ENCODE measurements at regions not wholly inside any gene's neighbourhood (a gene's known extent, or its start where the extent isn't known, plus 50 kb on each side); places are given as distances from the start of the nearest gene placed in this dataset.

DNA sequence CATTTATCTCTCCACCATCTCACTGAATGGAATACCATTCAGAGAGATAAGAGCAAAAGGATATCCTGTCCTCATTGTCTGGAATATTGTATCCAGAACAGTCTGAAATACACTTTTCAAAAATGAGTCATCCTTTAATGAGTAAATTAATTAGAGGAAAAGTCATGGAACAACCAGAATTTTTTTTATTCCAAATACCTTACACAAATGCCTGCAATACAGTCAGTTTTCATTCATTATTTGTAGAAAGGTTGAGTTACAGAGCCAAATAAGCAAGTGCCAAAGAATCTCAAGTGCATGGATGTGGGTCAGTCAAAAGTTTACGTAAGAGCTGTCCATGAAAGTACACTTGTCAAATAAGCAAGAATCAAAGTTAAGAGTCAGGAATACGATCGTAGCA is 482.6 kb downstream of the IPMK start:
- peaks cover 19% of the 10 kb centered on the region for H3K4me1 Mint-ChIP-seq (ENCODE audit: low read depth, unreplicated experiment)
- POLR2A ChIA-PET, result no interaction called here
- no TSS peak for BruUV-seq (replicated peaks)
- Histone ChIP-seq H3K36me3 (ENCODE audit: control insufficient read depth, insufficient read depth, low read length) (no peaks in the 10 kb centered on the region), H3K4me3 (ENCODE audit: low read depth, low read length) (no peak overlapping the region), H3K4me1 (peaks cover 32% of the 10 kb centered on the region), H3K9me3 (peaks cover 5% of the 10 kb centered on the region; the same call in 1 of the 2 replicates), H3K27me3 (replicated peaks; ENCODE audit: control insufficient read depth, insufficient read depth, low read length) (no peaks in the 10 kb centered on the region)
- CTCF ChIA-PET, result no interaction called here
- no peaks in the 10 kb centered on the region for H3K36me3 Mint-ChIP-seq (ENCODE audit: insufficient read depth, unreplicated experiment)
- no peaks in the 10 kb centered on the region for H3K27me3 Mint-ChIP-seq (ENCODE audit: insufficient read depth, unreplicated experiment)
- no peak overlapping the region for H3K4me3 Mint-ChIP-seq (ENCODE audit: unreplicated experiment)
- DNase-seq, result no peak
- peaks cover 18% of the 10 kb centered on the region for H3K9me3 Mint-ChIP-seq (ENCODE audit: unreplicated experiment)
- no peak for TF ChIP-seq CTCF (IDR thresholded peaks at IDR 0.05; ENCODE audit: insufficient read depth in 1 of 2, low read depth in 1 of 2, low read length in 1 of 2, severe bottlenecking in 1 of 2, unreplicated experiment in 1 of 2)
- intact Hi-C loops (cut with micrococcal nuclease; ENCODE audit: unreplicated experiment), result loop anchor here (5.0 kb wide), 1 partner anchor 282 kb away; no protein-coding TSS in a partner anchor
- no peak overlapping the region for H3K27ac Mint-ChIP-seq (ENCODE audit: unreplicated experiment)

GRCh38 chr10:57776688-57777432 is 490.8 kb downstream of the IPMK start:
- H3K36me3 Mint-ChIP-seq (ENCODE audit: insufficient read depth, unreplicated experiment), result no peaks in the 10 kb centered on the region
- intact Hi-C loops (cut with micrococcal nuclease; ENCODE audit: unreplicated experiment), result no loop called here
- CTCF ChIA-PET, result no interaction called here
- Histone ChIP-seq H3K4me3 (ENCODE audit: low read depth, low read length) (no peak overlapping the region), H3K36me3 (ENCODE audit: control insufficient read depth, insufficient read depth, low read length) (no peaks in the 10 kb centered on the region), H3K4me1 (no peaks in the 10 kb centered on the region), H3K27me3 (replicated peaks; ENCODE audit: control insufficient read depth, insufficient read depth, low read length) (no peaks in the 10 kb centered on the region), H3K9me3 (peaks cover 16% of the 10 kb centered on the region)
- POLR2A ChIA-PET, result no interaction called here
- H3K4me1 Mint-ChIP-seq (ENCODE audit: low read depth, unreplicated experiment), result no peaks in the 10 kb centered on the region
- TF ChIP-seq CTCF (IDR thresholded peaks at IDR 0.05; ENCODE audit: insufficient read depth in 1 of 2, low read depth in 1 of 2, low read length in 1 of 2, severe bottlenecking in 1 of 2, unreplicated experiment in 1 of 2), result no peak
- BruUV-seq (replicated peaks), result no TSS peak
- no peaks in the 10 kb centered on the region for H3K27me3 Mint-ChIP-seq (ENCODE audit: insufficient read depth, unreplicated experiment)
- no peak overlapping the region for H3K4me3 Mint-ChIP-seq (ENCODE audit: unreplicated experiment)
- no peak overlapping the region for H3K27ac Mint-ChIP-seq (ENCODE audit: unreplicated experiment)
- peaks cover 26% of the 10 kb centered on the region for H3K9me3 Mint-ChIP-seq (ENCODE audit: unreplicated experiment)
- no peak for DNase-seq

DNA sequence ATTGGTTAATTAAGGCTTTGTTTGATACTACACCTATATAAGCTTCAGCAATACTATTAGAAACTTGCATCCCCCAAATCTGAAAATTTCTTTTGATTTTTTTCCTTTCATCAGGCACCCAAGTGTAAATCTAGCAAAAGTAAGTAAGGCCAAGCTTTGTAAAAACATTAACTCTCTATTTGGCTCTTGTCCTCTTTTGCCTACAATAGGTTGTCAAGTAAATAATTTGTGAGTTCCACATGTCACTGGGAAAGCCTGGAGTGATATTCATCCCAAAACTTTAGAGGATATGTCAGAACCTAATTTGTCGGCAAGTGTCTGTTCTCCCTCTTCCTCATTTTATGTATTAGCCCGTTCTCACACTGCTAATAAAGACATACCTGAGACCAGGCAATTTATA is 492.4 kb downstream of the IPMK start:
- H3K9me3 ChIP-seq, result peaks cover 16% of the 10 kb centered on the region
- H3K9me3 Mint-ChIP-seq (ENCODE audit: unreplicated experiment), result peaks cover 22% of the 10 kb centered on the region
- H3K36me3 ChIP-seq (ENCODE audit: control insufficient read depth, insufficient read depth, low read length), result no peaks in the 10 kb centered on the region
- DNase-seq, result no peak
- H3K4me3 Mint-ChIP-seq (ENCODE audit: unreplicated experiment), result no peak overlapping the region
- no peaks in the 10 kb centered on the region for H3K27me3 ChIP-seq (replicated peaks; ENCODE audit: control insufficient read depth, insufficient read depth, low read length)
- H3K4me3 ChIP-seq (ENCODE audit: low read depth, low read length), result no peak overlapping the region
- H3K4me1 Mint-ChIP-seq (ENCODE audit: low read depth, unreplicated experiment), result no peaks in the 10 kb centered on the region
- no TSS peak for BruUV-seq (replicated peaks)
- H3K27me3 Mint-ChIP-seq (ENCODE audit: insufficient read depth, unreplicated experiment), result no peaks in the 10 kb centered on the region
- H3K4me1 ChIP-seq, result no peaks in the 10 kb centered on the region
- POLR2A ChIA-PET, result no interaction called here
- no peak for TF ChIP-seq CTCF (IDR thresholded peaks at IDR 0.05; ENCODE audit: insufficient read depth in 1 of 2, low read depth in 1 of 2, low read length in 1 of 2, severe bottlenecking in 1 of 2, unreplicated experiment in 1 of 2)
- no peaks in the 10 kb centered on the region for H3K36me3 Mint-ChIP-seq (ENCODE audit: insufficient read depth, unreplicated experiment)
- CTCF ChIA-PET, result no interaction called here
- intact Hi-C loops (cut with micrococcal nuclease; ENCODE audit: unreplicated experiment), result no loop called here
- H3K27ac Mint-ChIP-seq (ENCODE audit: unreplicated experiment), result no peak overlapping the region

Data from Caco-2 (cell line).